Activated CD4-positive, alpha-beta memory T cell treated with anti-CD3 and anti-CD28 coated beads for 36 hours (primary cell): ENCODE measurements at regions not wholly inside any gene's neighbourhood (a gene's known extent, or its start where the extent isn't known, plus 50 kb on each side); places are given as distances from the start of the nearest gene placed in this dataset.
"Not testable (repeated sequence)": the region's sequence is repeated elsewhere in the genome, so short reads cannot be mapped to it uniquely, and the experiment has no call there.

Experiments
- CTCF ChIA-PET: fragments of 350-600 bp; sonication (Branson Sonifier 250); formaldehyde crosslinking; loops from one replicate; lab custom pipeline; 2021; ENCODE audit warnings: antibody characterized with exemption, inconsistent platforms; lab: Charles Lee
- POLR2A ChIA-PET: fragments of 350-600 bp; sonication (Branson Sonifier 250); formaldehyde crosslinking; loops from one replicate; lab custom pipeline; 2021; ENCODE audit warnings: antibody characterized with exemption; lab: Charles Lee
- DNase-seq: peaks from one replicate; pipeline ENCODE4 v3.0.0-alpha.2; 2020
- H3K27ac Mint-ChIP-seq: one replicate; pipeline ENCODE4 v1.8.0; 2021; ENCODE audit warnings: mixed read lengths
- H3K27me3 Mint-ChIP-seq: one replicate; pipeline ENCODE4 v1.8.0; 2021; ENCODE audit warnings: mixed read lengths
- H3K36me3 Mint-ChIP-seq: one replicate; pipeline ENCODE4 v1.8.0; 2021; ENCODE audit warnings: mixed read lengths
- H3K4me1 Mint-ChIP-seq: one replicate; pipeline ENCODE4 v1.8.0; 2021; ENCODE audit warnings: low read depth, mixed read lengths
- H3K4me3 Mint-ChIP-seq: one replicate; pipeline ENCODE4 v1.8.0; 2021; ENCODE audit warnings: mild to moderate bottlenecking, mixed read lengths
- H3K9me3 Mint-ChIP-seq: one replicate; pipeline ENCODE4 v1.8.0; 2021; ENCODE audit warnings: mixed read lengths
- intact Hi-C: fragments of 100-400 bp; cut with micrococcal nuclease; formaldehyde crosslinking; loops from one replicate; pipeline ENCODE4 v1.15.1; 2023

DNA sequence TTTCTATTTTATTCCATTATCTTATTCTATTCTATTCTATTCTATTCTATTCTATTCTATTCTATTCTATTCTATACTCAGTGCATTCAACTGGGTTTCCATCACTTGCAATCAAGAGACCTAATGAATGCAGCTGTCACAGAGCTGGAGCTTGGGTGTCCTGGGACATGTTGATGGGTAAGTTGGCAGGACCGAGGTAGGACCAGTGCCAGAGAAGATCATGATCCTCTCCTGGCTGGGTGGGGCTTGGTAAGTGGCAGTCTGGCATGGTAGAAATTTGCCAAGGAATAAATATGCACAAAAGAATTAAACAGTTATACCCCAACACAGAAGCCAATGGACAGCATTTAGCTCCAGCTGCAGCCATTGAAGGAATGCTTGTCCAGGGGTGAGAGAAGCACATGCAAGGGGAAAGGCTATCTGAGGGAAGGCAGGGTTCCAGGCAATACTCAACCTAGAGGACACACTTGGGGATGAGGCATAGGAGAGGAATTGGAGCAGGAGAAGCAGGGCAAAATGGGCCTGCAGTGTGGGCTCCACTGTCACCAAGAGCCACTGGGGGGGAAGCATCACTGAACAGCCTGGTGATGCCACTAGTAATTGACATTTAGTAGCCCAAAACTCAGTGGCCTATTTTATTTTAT lies 97.0 kb upstream of the CD82 start:
- peaks cover 10% of the 10 kb centered on the region for H3K9me3 Mint-ChIP-seq
- ChIA-PET POLR2A (no interaction called here), CTCF (no interaction called here)
- intact Hi-C loops = no loop called here
- no peak overlapping the region for H3K27ac Mint-ChIP-seq
- DNase-seq = no peak
- no peaks in the 10 kb centered on the region for H3K4me1 Mint-ChIP-seq
- no peak overlapping the region for H3K4me3 Mint-ChIP-seq
- H3K36me3 Mint-ChIP-seq = no peaks in the 10 kb centered on the region
- peaks cover 13% of the 10 kb centered on the region for H3K27me3 Mint-ChIP-seq

DNA sequence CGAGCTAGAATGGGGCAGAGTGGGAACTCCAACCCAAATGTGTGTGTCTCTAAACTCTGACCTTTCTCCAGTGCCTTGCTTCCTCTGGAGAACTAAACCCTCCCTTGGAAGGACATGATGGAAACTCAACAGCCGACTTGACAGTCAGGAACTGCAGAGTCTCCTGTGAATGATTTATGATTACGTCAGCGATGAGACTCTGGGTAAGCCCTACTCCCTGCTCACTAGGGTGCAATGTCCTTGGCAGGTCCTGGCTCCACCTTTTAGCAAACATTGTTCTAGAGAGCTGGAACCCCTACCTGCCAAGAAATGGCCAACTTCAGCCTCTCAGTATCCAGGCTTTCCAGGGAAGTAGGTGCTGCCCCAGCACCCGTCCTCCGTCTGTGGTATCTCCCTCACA lies 96.1 kb upstream of the CD82 start:
- Mint-ChIP-seq H3K27me3 (peaks cover 13% of the 10 kb centered on the region), H3K27ac (no peak overlapping the region), H3K36me3 (no peaks in the 10 kb centered on the region), H3K4me3 (no peak overlapping the region), H3K4me1 (no peaks in the 10 kb centered on the region), H3K9me3 (peaks cover 9% of the 10 kb centered on the region)
- ChIA-PET POLR2A (no interaction called here), CTCF (no interaction called here)
- intact Hi-C loops = no loop called here
- DNase-seq = no peak

DNA sequence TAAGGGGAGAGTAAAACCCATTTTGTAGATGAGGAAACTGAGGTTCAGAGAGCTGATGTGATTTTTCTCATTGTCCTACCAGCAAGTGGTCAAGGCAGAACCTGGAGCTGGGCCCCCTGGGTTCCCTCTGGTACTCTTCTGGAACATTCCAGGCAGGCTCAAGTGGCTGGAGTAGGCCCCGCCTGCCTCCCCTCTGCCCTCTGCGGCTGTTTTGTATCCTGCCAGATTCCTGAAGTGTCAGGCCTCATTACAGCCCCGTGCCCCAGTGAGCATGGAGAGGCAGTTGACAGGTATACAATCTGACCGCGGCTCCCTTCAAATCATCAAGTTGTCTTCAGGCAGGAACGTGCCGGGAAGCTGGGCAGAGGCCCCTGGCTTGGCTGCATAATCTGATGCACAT lies 94.6 kb upstream of the CD82 start:
- Mint-ChIP-seq H3K36me3 (no peaks in the 10 kb centered on the region), H3K27me3 (peaks cover 20% of the 10 kb centered on the region), H3K4me1 (no peaks in the 10 kb centered on the region), H3K9me3 (no peaks in the 10 kb centered on the region), H3K27ac (no peak overlapping the region), H3K4me3 (no peak overlapping the region)
- intact Hi-C loops = no loop called here
- ChIA-PET POLR2A (no interaction called here), CTCF (no interaction called here)
- DNase-seq = no peak

GRCh38 chr11:44471603-44472002 lies 93.9 kb upstream of the CD82 start:
- Mint-ChIP-seq H3K4me1 (no peaks in the 10 kb centered on the region), H3K27me3 (peaks cover 28% of the 10 kb centered on the region), H3K4me3 (no peak overlapping the region), H3K36me3 (no peaks in the 10 kb centered on the region), H3K27ac (no peak overlapping the region), H3K9me3 (no peaks in the 10 kb centered on the region)
- CTCF ChIA-PET = no interaction called here
- intact Hi-C loops = no loop called here
- POLR2A ChIA-PET = no interaction called here
- no peak for DNase-seq

GRCh38 chr11:44472916-44473315 lies 92.5 kb upstream of the CD82 start:
- intact Hi-C loops = no loop called here
- Mint-ChIP-seq H3K4me3 (no peak overlapping the region), H3K27ac (no peak overlapping the region), H3K27me3 (peaks cover 28% of the 10 kb centered on the region), H3K36me3 (no peaks in the 10 kb centered on the region), H3K4me1 (no peaks in the 10 kb centered on the region), H3K9me3 (no peaks in the 10 kb centered on the region)
- POLR2A ChIA-PET = no interaction called here
- no peak for DNase-seq
- CTCF ChIA-PET = no interaction called here

GRCh38 chr11:44474702-44475101 lies 90.8 kb upstream of the CD82 start:
- no peaks in the 10 kb centered on the region for H3K9me3 Mint-ChIP-seq
- ChIA-PET POLR2A (no interaction called here), CTCF (no interaction called here)
- DNase-seq = no peak
- H3K27me3 Mint-ChIP-seq = peaks cover 23% of the 10 kb centered on the region
- H3K4me1 Mint-ChIP-seq = no peaks in the 10 kb centered on the region
- H3K27ac Mint-ChIP-seq = no peak overlapping the region
- no peaks in the 10 kb centered on the region for H3K36me3 Mint-ChIP-seq
- intact Hi-C loops = no loop called here
- no peak overlapping the region for H3K4me3 Mint-ChIP-seq

- no peaks in the 10 kb centered on the region for H3K4me1 Mint-ChIP-seq
- no peak overlapping the region for H3K4me3 Mint-ChIP-seq
- CTCF ChIA-PET = no interaction called here
- POLR2A ChIA-PET = no interaction called here
- no peaks in the 10 kb centered on the region for H3K9me3 Mint-ChIP-seq
- H3K27ac Mint-ChIP-seq = no peak overlapping the region
- intact Hi-C loops = no loop called here
- H3K27me3 Mint-ChIP-seq = peaks cover 19% of the 10 kb centered on the region
- no peaks in the 10 kb centered on the region for H3K36me3 Mint-ChIP-seq
- DNase-seq = no peak
These were observed 90.3 kb upstream of the CD82 start for GRCh38 chr11:44475114-44475686.

DNA sequence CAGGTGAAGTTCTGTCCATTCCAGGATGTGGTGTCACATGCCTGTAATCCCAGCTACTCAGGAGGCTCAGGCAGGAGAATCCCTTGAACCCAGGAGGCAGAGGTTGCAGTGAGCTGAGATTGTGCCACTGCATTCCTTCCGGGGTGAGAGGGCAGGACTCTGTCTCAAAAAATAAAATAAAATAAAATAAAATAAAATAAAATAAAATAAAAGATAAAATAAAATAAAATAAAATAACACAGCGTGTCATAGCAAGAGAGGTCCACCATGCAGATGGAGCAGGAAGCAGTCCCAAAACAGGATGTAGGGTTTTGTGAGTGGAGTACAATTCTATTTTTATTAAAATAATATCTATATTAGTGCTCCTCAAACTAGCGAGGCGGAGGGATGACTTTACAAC lies 83.1 kb upstream of the CD82 start:
- H3K27me3 Mint-ChIP-seq, H3K4me3 Mint-ChIP-seq, H3K36me3 Mint-ChIP-seq, CTCF ChIA-PET, POLR2A ChIA-PET, intact Hi-C loops, H3K9me3 Mint-ChIP-seq, DNase-seq, H3K4me1 Mint-ChIP-seq, H3K27ac Mint-ChIP-seq: not testable (repeated sequence)

DNA sequence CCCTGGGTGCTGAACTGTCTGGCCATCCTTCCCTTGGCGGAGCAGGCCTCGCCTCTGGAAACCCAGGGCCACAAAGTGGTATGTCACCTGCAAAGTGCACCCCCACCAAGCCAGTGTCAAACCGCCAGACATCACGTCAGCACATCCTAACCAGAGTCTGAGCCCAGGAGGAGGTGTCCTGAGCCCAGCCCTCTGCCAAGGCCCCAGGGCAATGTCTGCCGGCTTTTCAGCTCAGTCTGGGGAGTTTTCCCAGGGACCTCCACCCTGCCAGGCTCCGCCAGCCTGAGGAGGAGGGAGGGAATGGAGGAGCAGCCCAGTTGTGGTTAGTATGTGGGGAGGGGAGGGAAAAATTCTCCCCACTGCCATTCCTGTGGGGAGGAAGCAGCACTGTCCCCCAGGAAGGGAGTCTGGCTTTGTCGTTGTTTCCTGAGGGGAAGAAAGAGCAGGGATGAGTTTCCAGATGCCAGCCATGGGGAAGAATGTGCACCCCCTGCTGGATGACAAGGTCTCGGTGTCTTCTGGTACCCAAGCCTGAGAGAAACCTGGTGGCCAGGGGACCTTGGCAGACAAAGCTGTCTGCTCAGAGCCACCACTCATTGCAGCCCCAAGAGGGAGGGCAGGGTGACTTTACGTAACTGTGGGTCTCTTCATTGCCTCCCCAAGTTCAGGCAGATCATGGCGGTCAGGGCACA lies 81.4 kb upstream of the CD82 start:
- CTCF ChIA-PET = interaction anchor here (1.3 kb wide), 1 partner anchor 10 kb away, joined by 4 read pairs; no protein-coding TSS in a partner anchor
- H3K4me3 Mint-ChIP-seq = no peak overlapping the region

DNA sequence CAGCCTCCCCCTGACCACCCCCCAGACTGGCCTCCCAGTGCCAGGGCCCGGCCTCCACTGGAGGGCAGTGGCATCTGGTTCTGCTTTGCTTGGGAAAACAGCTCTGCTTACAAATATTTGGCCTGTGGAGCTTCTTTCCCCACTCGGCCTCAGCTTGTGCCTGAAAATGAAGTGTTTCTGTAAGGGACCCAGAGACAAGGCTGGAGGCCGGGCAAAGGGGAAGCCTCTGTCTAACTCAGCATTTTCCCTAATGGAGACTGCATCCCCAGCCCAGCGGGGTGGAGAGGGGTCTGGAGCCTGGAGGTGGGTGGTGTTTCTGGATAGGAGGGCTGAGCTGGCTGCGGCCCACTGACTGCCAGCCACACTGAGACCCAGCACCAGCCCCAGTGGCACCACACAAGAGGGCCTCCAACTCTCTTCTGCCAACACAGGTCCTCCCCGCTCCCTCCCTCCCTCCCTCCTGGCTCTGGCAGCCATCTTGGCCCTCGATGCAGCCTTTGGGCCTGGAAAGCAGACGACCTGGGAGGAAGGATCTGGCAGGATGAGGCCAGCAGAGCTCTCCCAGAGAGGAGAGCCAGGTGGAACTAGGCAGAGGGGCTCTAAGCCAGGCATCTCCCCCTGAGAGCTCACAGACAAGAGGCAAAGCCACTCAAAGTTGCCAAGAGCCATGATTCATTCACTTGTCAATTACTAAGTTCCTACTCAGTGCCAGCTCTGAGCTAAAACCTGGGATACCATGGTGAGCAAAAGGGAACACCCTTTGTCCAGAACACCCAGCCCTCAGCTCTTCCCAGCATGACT lies 77.1 kb upstream of the CD82 start:
- Mint-ChIP-seq H3K27me3 (peaks cover 8% of the 10 kb centered on the region), H3K9me3 (peaks cover 6% of the 10 kb centered on the region), H3K36me3 (no peaks in the 10 kb centered on the region), H3K4me1 (no peaks in the 10 kb centered on the region), H3K27ac (no peak overlapping the region), H3K4me3 (no peak overlapping the region)
- POLR2A ChIA-PET = no interaction called here
- CTCF ChIA-PET = interaction anchor here (1.6 kb wide), 1 partner anchor 202 kb away, joined by 4 read pairs; no protein-coding TSS in a partner anchor
- no peak for DNase-seq
- intact Hi-C loops = no loop called here

More for the DNA sequence above, 81.4 kb upstream of the CD82 start:
- POLR2A ChIA-PET = no interaction called here
- H3K9me3 Mint-ChIP-seq = peaks cover 6% of the 10 kb centered on the region
- intact Hi-C loops = no loop called here
- no peaks in the 10 kb centered on the region for H3K36me3 Mint-ChIP-seq
- peaks cover 2% of the 10 kb centered on the region for H3K27me3 Mint-ChIP-seq
- no peak overlapping the region for H3K27ac Mint-ChIP-seq
- DNase-seq = no peak
- H3K4me1 Mint-ChIP-seq = no peaks in the 10 kb centered on the region

DNA sequence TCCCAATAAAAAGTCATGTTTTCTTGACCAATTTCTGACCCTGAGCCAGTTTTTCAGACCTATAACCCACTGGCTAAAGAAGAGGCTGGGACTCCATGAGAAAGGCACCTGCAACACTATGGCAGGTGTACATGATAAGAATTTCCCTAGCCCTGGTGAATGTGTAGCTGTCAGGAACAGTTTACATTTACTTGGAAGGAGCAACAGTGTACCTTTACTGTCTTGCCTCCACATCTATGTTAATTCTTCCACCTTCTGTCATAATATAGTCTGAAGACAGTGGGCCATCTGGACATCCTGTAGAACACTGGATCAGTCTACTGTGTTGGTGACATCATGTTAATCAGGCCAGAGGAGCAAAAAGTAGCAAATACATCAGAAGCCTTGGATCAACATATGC lies 72.1 kb upstream of the CD82 start:
- intact Hi-C loops = no loop called here
- CTCF ChIA-PET = interaction anchor here (1.1 kb wide), 1 partner anchor 9 kb away, joined by 4 read pairs; no protein-coding TSS in a partner anchor

GRCh38 chr11:44493930-44494329 lies 71.5 kb upstream of the CD82 start:
- intact Hi-C loops = no loop called here

More for the DNA sequence above, 72.1 kb upstream of the CD82 start:
- no peak overlapping the region for H3K4me3 Mint-ChIP-seq
- H3K36me3 Mint-ChIP-seq = no peaks in the 10 kb centered on the region
- DNase-seq = no peak
- H3K27me3 Mint-ChIP-seq = peaks cover 6% of the 10 kb centered on the region
- no peak overlapping the region for H3K27ac Mint-ChIP-seq
- no peaks in the 10 kb centered on the region for H3K4me1 Mint-ChIP-seq
- H3K9me3 Mint-ChIP-seq = no peaks in the 10 kb centered on the region
- POLR2A ChIA-PET = no interaction called here

More at GRCh38 chr11:44493930-44494329, 71.5 kb upstream of the CD82 start:
- Mint-ChIP-seq H3K27me3 (peaks cover 6% of the 10 kb centered on the region), H3K4me3 (no peak overlapping the region), H3K36me3 (no peaks in the 10 kb centered on the region), H3K4me1 (no peaks in the 10 kb centered on the region), H3K27ac (no peak overlapping the region), H3K9me3 (no peaks in the 10 kb centered on the region)
- ChIA-PET CTCF (interaction anchor here (1.1 kb wide), 1 partner anchor 9 kb away, joined by 4 read pairs; no protein-coding TSS in a partner anchor), POLR2A (no interaction called here)
- no peak for DNase-seq
